MM.1S (cell line): ENCODE measurements at regions not wholly inside any gene's neighbourhood (a gene's known extent, or its start where the extent isn't known, plus 50 kb on each side); places are given as distances from the start of the nearest gene placed in this dataset.

ENCODE experiments used
- DNase-seq: peaks from one replicate; pipeline ENCODE4 v3.0.0-alpha.2; 2015
- H2AFZ ChIP-seq: fragments of 300-600 bp; sonication (generic); 2 replicates; pipeline ENCODE4 v1.6.0; 2016; ENCODE audit warnings: antibody characterized with exemption, low read length
- H3F3A ChIP-seq: fragments of 300-600 bp; sonication (generic); 2 replicates; pipeline ENCODE4 v1.6.1; 2016; ENCODE audit warnings: mild to moderate bottlenecking, antibody characterized with exemption, low read length, moderate library complexity, mixed read lengths; ENCODE audit not compliant: insufficient read depth
- H3K27ac ChIP-seq: fragments of 300-600 bp; sonication (generic); 2 replicates; pipeline ENCODE4 v1.5.1; 2016; ENCODE audit warnings: mild to moderate bottlenecking, low read length
- H3K27me3 ChIP-seq: fragments of 300-600 bp; sonication (generic); replicated peaks from 2 replicates; pipeline ENCODE4 v1.6.0; 2016; ENCODE audit warnings: low read length; ENCODE audit not compliant: insufficient read depth
- H3K36me3 ChIP-seq: fragments of 300-600 bp; sonication (generic); replicated peaks from 2 replicates; pipeline ENCODE4 v1.6.1; 2016; ENCODE audit warnings: mild to moderate bottlenecking, low read length, mixed read lengths; ENCODE audit not compliant: insufficient read depth
- H3K4me1 ChIP-seq: fragments of 300-600 bp; sonication (generic); 2 replicates; pipeline ENCODE4 v1.6.1; 2016; ENCODE audit warnings: low read length, mixed read lengths
- H3K4me2 ChIP-seq: fragments of 300-600 bp; sonication (generic); 2 replicates; pipeline ENCODE4 v1.6.0; 2016; ENCODE audit warnings: low read depth, low read length
- H3K4me3 ChIP-seq: fragments of 300-600 bp; sonication (generic); 2 replicates; pipeline ENCODE4 v1.5.1; 2016; ENCODE audit warnings: low read length, mixed read lengths
- H3K79me2 ChIP-seq: fragments of 300-600 bp; sonication (generic); 2 replicates; pipeline ENCODE4 v1.6.1; 2016; ENCODE audit warnings: mixed run types, low read length, mixed read lengths
- H3K9ac ChIP-seq: fragments of 300-600 bp; sonication (generic); 2 replicates; pipeline ENCODE4 v1.6.1; 2016; ENCODE audit warnings: low read length, mixed read lengths
- H3K9me2 ChIP-seq: fragments of 300-600 bp; sonication (generic); replicated peaks from 2 replicates; pipeline ENCODE4 v1.6.1; 2016; ENCODE audit warnings: mild to moderate bottlenecking, low read length, mixed read lengths; ENCODE audit not compliant: insufficient read depth
- H3K9me3 ChIP-seq: fragments of 300-600 bp; sonication (generic); replicated peaks from 2 replicates; pipeline ENCODE4 v1.6.1; 2016; ENCODE audit warnings: mild to moderate bottlenecking, low read length, mixed read lengths; ENCODE audit not compliant: insufficient read depth
- H4K20me1 ChIP-seq: fragments of 300-600 bp; sonication (generic); 2 replicates; pipeline ENCODE4 v1.6.1; 2016; ENCODE audit warnings: mild to moderate bottlenecking, low read length, moderate library complexity, mixed read lengths; ENCODE audit not compliant: insufficient read depth
- EZH2 ChIP-seq: fragments of 300-600 bp; sonication (generic); optimal IDR thresholded peaks from 2 replicates; pipeline ENCODE3; 2017; ENCODE audit warnings: low read depth, mild to moderate bottlenecking, antibody characterized with exemption, low read length, mixed read lengths
- EZH2phosphoT487 ChIP-seq: fragments of 300-600 bp; sonication (generic); IDR thresholded peaks from 2 replicates; pipeline ENCODE4 v1.6.1; 2018; ENCODE audit warnings: antibody characterized with exemption, low read length
- TF ChIP-seq, protein P1 (sequence below): fragments of 300-600 bp; sonication (generic); IDR thresholded peaks from 2 replicates; pipeline ENCODE4 v1.5.1; 2016; ENCODE audit warnings: antibody characterized with exemption, low read length, mixed read lengths

DNA sequence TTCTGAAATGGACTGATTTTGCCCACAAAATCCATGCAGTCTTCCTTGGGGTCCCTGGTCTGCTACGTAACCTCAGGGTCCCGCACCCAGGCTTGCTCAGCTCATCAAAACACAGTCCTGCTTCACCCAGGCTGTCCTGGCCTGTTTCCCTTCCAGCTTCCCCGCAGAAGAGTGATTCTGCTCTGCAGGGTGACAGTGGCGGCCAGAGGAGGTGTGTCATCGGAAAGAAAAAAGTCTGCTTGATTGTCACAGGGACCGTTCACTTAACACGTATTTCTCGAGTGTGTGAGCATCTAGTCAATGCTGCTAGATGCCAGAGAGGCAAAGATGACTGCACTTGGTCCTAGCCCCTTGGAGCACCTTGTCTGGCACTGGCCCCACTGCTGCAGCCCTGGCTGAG, 50.1 kb upstream of the ABHD2 start:
- DNase-seq = no peak
- Histone ChIP-seq H4K20me1 (no peaks in the 10 kb centered on the region), H3K27ac (no peak overlapping the region), H3K4me3 (no peak overlapping the region), H2AFZ (no peak overlapping the region), H3K4me1 (no peaks in the 10 kb centered on the region), H3K4me2 (no peak overlapping the region), H3F3A (no peaks in the 10 kb centered on the region), H3K36me3 (no peaks in the 10 kb centered on the region), H3K79me2 (no peaks in the 10 kb centered on the region), H3K9ac (no peak overlapping the region), H3K9me2 (no peaks in the 10 kb centered on the region), H3K9me3 (no peaks in the 10 kb centered on the region), H3K27me3 (no peaks in the 10 kb centered on the region)
- TF ChIP-seq EZH2phosphoT487 (no peak), EZH2 (no peak)
- TF ChIP-seq, protein P1, sequence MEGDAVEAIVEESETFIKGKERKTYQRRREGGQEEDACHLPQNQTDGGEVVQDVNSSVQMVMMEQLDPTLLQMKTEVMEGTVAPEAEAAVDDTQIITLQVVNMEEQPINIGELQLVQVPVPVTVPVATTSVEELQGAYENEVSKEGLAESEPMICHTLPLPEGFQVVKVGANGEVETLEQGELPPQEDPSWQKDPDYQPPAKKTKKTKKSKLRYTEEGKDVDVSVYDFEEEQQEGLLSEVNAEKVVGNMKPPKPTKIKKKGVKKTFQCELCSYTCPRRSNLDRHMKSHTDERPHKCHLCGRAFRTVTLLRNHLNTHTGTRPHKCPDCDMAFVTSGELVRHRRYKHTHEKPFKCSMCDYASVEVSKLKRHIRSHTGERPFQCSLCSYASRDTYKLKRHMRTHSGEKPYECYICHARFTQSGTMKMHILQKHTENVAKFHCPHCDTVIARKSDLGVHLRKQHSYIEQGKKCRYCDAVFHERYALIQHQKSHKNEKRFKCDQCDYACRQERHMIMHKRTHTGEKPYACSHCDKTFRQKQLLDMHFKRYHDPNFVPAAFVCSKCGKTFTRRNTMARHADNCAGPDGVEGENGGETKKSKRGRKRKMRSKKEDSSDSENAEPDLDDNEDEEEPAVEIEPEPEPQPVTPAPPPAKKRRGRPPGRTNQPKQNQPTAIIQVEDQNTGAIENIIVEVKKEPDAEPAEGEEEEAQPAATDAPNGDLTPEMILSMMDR = no peak
